Activated CD4-positive, alpha-beta T cell treated with anti-CD3 and anti-CD28 coated beads, Interleukin-2, Interleukin-6, amounts not matched to agents 100 ng/mL and 50 ng/mL, durations not matched to agents 16 hours and 8 hours (primary cell): ENCODE measurements at regions not wholly inside any gene's neighbourhood (a gene's known extent, or its start where the extent isn't known, plus 50 kb on each side); places are given as distances from the start of the nearest gene placed in this dataset.

Experiments
- DNase-seq: peaks from one replicate; pipeline ENCODE4 v3.0.0-alpha.2; 2020

DNA sequence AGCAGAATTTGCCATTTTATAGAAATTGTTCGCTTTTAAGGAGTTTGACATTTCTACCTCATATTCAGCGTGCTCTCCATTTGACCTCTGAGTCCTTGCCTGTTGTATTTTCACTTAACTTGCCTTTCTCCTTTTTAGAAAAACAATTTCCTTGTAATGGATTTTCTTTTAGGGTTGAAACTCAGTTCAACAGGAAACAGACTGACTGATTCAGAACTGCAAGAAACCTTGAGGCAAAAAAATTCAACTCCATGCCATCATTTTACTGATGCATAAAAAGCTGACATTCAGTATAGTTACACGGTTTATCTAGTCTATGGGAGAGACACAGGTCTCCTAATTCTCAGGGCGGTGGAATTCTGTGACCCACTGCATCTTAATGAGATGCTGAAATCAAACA is 59.8 kb downstream of the MRPS30 start:
- no peak for DNase-seq

GRCh38 chr5:44869928-44870327 is 61.2 kb downstream of the MRPS30 start:
- DNase-seq = no peak

DNA sequence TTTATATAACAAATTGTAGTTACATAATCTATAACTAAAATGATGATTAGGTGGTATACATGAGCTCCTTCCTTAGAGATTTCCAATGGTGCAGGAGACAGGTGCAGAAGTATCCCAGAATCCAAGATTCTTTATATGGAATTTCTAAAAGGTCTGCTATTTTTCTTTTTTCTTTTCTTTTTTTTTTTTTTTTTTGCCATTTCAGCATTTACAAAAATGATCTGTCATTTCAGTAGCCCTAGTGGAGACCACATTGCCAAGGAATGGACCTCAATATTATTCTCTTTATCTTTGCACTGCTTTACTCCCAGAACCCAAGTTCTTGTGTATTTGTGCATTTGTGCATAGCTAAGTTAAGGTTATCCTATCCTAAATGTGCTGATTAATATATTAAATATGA is 61.7 kb downstream of the MRPS30 start:
- DNase-seq = no peak

GRCh38 chr5:44871401-44871800 is 62.7 kb downstream of the MRPS30 start:
- no peak for DNase-seq

DNA sequence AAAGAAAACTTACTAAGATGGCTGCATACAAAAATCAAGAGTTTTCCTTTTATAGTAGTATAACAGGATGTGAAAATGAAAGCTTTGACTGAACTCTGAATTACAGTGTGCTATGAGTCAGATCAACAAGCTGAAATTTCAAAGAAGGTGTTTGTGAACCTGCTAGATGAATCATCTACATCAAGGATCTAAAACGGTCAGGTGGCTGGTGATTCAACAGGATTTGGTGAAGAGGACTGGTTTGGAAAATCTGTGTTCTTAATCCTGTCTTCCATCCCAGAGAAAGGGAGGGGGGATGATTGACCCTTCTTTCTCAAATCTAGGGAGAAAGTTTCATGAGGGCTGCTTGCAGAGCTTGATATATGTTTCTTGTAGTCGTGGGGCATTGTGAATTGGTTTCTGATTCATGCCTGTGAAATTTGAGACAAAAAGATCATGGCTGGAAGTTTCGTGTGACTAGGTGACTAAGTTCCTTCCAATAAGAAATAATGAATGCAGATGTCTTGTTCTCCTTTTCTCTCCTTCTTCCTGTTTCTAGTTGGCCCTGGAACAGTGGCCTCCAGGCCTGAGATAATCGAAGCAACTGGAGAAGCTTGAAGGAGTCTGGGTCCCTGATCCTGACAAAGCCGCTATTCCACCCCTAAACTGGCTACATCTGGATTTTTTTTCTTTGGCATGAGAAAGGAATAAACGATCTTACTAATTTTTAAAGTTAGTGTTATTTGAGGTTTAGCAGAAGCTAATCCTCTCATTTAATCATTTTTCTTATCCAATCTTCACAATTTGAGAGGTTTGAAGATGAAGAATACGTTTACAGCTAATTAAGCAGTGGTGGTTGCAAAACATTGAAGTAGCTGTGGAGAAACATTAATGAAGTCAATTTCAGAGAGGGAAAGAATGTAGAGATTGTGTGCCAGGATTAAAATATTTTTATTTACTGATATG is 67.2 kb downstream of the MRPS30 start:
- DNase-seq = peak; percentile 78

DNA sequence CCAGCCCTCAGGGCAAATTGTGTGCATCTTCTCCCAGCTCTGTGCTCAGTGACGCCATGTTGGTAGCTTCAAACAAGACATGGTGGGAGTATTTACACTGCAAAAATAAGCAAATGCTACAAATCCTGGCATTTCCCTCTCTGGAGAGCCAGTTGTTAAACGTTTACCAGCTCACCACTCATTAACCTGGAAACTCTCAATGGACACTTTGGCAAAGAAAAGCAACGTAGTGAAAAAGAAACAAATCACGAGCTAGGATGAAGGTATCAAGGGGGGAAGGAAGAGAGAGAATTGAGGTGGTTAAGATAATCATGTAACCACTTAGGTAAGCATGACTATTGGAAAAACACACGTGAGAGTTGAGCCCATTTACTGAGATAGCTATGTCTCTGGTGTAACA is 72.5 kb downstream of the MRPS30 start:
- DNase-seq = no peak

- DNase-seq = no peak
These were observed 75.3 kb downstream of the MRPS30 start for GRCh38 chr5:44884036-44884435.

DNA sequence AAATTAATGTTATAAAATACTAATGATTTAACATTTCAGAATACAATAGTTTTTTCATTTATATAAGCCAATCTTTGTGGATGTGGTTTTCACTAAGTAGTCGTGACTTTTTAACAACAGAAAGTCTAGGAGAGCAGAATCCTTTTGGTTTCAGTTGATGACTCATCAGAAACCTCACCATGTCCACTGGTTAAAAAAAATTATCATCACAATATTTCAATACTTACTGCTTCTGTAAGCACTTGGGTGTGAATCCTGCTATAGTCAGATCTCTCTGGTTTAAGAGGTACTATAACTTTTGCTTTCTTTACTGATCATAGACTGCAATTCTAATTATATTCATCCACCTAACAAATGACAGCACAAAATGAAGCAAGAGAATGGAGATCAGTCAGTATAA is 77.2 kb downstream of the MRPS30 start:
- peak; percentile 44 for DNase-seq

DNA sequence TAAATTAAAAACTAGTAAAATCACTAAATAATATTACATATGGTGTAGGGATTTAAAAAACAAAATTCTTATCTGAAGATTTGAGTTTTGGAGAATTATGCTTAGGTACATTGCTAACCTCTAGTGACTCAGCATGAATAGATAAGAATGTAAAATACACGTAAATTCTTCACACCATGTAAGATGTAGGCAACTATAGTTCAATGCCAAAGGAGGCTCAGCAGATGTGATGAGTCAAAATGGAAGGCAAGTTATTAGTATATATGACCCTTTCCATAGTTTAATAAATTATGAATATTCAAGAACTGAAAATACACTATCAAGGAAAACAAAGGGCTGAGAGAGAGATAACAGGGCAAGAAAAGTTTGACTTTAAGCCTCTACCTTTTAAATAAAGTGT is 79.0 kb downstream of the MRPS30 start:
- peak; percentile 12 for DNase-seq

DNA sequence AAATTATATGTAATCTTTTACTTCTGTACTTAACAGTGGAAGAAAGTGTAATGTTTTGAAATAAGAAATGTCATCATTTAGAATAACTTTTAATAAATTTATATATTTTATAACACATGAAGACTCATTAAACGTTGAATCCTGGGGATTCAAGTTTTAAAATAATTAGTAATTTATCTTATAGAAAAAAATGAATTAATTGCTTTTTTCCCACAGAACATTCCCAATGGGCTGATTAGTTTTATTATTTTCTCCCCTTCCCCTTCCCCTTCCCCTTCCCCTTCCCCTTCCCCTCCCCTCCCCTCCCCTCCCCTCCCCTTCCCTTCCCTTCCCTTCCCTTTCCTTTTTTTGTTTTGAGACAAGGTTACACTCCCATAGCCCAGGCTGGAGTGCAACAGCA is 79.7 kb downstream of the MRPS30 start:
- DNase-seq = no peak

GRCh38 chr5:44891116-44891515 is 82.4 kb downstream of the MRPS30 start:
- no peak for DNase-seq

- DNase-seq = no peak
These were observed 91.7 kb downstream of the MRPS30 start for GRCh38 chr5:44900273-44900954.

DNA sequence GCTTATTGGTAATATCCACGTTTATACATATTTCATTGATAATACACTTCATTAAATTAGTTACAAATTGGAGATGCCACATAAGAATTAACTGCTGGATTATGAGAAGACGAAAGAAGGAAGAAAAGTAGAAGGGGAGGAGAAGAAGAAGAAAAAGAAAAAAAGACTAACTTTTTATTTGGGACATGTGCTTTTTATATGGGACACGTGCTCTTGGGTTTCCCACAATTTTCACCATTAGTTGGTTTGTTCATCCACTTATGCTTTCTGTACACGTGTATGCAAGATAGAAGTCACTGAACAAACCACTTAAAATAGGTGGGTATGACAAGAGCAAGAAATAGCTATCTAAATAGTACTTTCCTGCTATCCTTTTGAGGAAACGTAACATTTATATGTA is 98.6 kb downstream of the MRPS30 start:
- no peak for DNase-seq

DNA sequence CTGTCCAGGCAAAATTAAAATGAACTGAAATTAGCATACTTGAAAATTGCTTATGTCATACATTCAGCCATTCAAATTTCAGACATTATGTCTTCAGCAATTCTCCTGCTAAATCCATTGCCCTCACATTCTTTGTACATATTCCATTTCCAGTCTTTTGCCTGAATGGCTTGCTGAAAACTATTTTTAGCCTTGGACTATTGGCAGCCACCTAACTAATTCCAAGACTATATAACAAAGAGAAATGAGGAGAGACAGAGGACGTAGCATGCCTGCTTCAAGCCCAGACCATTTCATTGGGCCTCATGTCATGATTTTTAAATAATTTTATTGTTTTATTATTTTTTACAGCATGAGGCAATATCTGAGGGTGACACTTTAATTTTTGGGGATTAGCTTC is 100.3 kb downstream of the MRPS30 start:
- DNase-seq = no peak

- DNase-seq = no peak
These were observed 102.8 kb downstream of the MRPS30 start for GRCh38 chr5:44911501-44911900.

GRCh38 chr5:44914221-44914620 is 105.5 kb downstream of the MRPS30 start:
- DNase-seq = no peak

- DNase-seq = no peak
These were observed 110.8 kb downstream of the MRPS30 start for GRCh38 chr5:44919560-44919959.

GRCh38 chr5:44927115-44927733 is 118.5 kb downstream of the MRPS30 start:
- no peak for DNase-seq

- no peak for DNase-seq
These were observed 124.3 kb downstream of the MRPS30 start for GRCh38 chr5:44932922-44933585.

DNA sequence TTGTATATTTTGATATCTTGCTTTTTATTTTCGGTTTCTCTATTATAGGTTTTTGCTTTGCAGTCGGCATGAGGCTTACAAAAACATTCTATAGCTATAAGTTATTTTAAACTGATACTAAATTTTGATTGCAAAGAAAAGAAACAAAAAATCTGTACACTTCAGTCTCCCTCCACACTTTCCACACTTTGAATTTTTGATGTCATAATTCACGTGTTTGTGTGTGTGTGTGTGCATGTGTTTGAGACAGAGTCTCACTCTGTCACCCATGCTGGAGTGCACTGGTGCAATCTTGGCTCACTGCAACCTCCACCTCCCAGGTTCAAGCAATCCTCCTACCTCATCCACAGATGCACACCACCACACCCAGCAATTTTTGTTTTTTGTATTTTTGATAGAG is 124.9 kb downstream of the MRPS30 start:
- no peak for DNase-seq

DNA sequence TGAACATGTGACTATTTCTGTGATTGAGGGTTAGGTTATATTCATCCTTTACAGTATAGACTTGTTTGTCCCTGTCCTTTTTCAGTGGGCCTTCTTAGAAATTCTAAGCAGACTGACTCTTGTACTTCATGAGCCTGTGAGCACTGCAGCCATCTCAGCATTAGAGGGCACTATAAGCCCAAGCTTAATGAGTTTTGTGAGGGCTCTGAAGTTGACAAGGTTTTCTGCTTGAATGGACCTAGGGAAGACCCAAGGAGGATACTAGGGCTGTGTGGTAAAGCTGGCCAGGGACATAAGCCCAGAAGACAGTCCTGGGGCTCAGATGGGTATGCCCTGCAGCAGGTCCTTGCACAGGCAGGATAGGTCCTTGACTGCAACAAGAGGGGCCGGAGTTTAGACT is 126.5 kb downstream of the MRPS30 start:
- DNase-seq = no peak

DNA sequence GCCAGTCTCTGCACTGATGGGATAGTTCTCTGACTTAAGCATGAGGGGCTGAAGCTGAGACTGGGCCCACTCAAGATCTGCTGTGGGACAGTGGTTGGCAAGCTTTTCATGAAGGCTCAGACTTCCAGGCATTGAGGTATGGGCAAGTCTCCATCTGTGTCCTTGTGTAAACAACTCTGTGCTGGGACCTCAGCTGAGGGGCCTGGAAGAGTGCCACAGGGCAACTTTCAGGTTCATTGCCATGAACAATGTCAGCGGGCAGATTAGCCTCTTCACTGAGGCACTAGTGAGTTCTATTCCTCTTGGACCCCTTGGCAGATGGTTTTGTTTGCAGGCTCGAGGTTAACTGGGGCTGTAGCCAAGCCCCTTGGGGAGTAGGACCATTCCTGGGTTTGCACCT is 127.1 kb downstream of the MRPS30 start:
- no peak for DNase-seq

DNA sequence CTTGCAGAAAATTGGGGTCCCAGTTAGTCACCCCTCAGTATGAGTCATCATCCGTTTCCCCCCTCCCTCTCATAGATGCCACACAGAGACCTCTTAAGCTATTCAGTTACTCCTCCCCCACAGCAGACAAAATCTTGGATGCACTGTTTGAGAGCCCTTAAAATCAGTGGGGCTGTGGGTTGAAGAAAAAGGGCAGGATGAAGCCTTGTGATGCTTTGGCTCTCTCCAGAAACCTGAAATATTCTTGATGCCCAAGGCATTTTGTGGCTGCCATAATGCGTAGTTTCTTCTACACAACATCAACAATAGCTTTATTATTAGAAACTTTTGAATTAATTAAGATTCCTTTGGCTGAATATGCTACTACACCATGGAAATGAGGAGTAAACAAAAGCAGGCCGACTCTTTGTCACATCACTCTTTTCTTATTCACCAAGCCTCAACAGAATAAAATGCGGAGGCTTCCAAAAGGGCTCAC is 133.8 kb downstream of the MRPS30 start:
- DNase-seq = no peak
